GM12892 (cell line): ENCODE measurements at regions not wholly inside any gene's neighbourhood (a gene's known extent, or its start where the extent isn't known, plus 50 kb on each side); places are given as distances from the start of the nearest gene placed in this dataset.

Source experiments
- POLR2A ChIP-seq: IDR thresholded peaks from 2 replicates; pipeline ENCODE4 v1.6.1; 2011; ENCODE audit warnings: low read depth, low read length, control low read depth
- TAF1 ChIP-seq: IDR thresholded peaks from 2 replicates; pipeline ENCODE4 v1.6.1; 2011; ENCODE audit warnings: low read depth, mild to moderate bottlenecking, control low read depth, low read length, borderline replicate concordance

- no peak for TF ChIP-seq POLR2A
- TF ChIP-seq TAF1 = no peak
Measured at GRCh38 chr5:40166802-40167201, 512.9 kb upstream of the PTGER4 start.
